Thyroid gland (tissue), 4 donors: ENCODE measurements at regions not wholly inside any gene's neighbourhood (a gene's known extent, or its start where the extent isn't known, plus 50 kb on each side); places are given as distances from the start of the nearest gene placed in this dataset.

Experiments
- DNase-seq, 2 donors: peaks; one replicate each; pipeline ENCODE4 v3.0.0-alpha.2; 2019
- H3K27ac ChIP-seq, 3 donors: fragments of 200-600 bp; sonication (generic); 1 replicate in 2 of 3; 2 replicates in 1 of 3; pipeline ENCODE4 v1.5.1; 2016 to 2019; ENCODE audit warnings: mild to moderate bottlenecking in 1 of 3, moderate library complexity in 1 of 3
- H3K27me3 ChIP-seq: fragments of 200-600 bp; sonication (generic); one replicate; pipeline ENCODE4 v1.5.1; 2019
- H3K36me3 ChIP-seq, 2 donors: fragments of 200-600 bp; sonication (generic); one replicate each; pipeline ENCODE4 v1.5.1; 2016 to 2019
- H3K4me1 ChIP-seq, 2 donors: fragments of 200-600 bp; sonication (generic); one replicate each; pipeline ENCODE4 v1.5.1; 2017 to 2019
- H3K4me3 ChIP-seq, 3 donors: fragments of 200-600 bp; sonication (generic); replicated peaks in 1 of 3; 1 replicate in 2 of 3; 2 replicates in 1 of 3; pipeline ENCODE4 v1.5.1; 2016; ENCODE audit warnings: mild to moderate bottlenecking in 1 of 3
- H3K9me3 ChIP-seq: fragments of 200-600 bp; sonication (generic); one replicate; pipeline ENCODE4 v1.5.1; 2017
- POLR2A ChIP-seq, 2 donors: fragments of 450-650 bp; IDR thresholded peaks; one replicate each; pipeline ENCODE4 v1.6.1; 2017; ENCODE audit warnings: antibody characterized with exemption in 2 of 2, mild to moderate bottlenecking in 2 of 2, moderate library complexity in 1 of 2
- WGBS, 2 donors: methylation state at CpG; one replicate each; pipeline ENCODE4 v1.1.5; 2017; 5-methylcytosine and 5-hydroxymethylcytosine counted together
- intact Hi-C: fragments of 100-400 bp; cut with DNase I; formaldehyde crosslinking; loops from one replicate; pipeline ENCODE4 v1.15.1; 2023
- TF ChIP-seq, protein P1 (sequence below), 6 experiments: fragments of 200-600 bp in 3 of 6; fragments of 450-650 bp in 3 of 6; sonication (generic) in 3 of 6; IDR thresholded peaks; one replicate each; pipeline ENCODE4 v1.5.1; 2016 to 2019; ENCODE audit warnings: antibody characterized with exemption in 6 of 6, mild to moderate bottlenecking in 2 of 6, inconsistent platforms in 1 of 6, moderate library complexity in 1 of 6

DNA sequence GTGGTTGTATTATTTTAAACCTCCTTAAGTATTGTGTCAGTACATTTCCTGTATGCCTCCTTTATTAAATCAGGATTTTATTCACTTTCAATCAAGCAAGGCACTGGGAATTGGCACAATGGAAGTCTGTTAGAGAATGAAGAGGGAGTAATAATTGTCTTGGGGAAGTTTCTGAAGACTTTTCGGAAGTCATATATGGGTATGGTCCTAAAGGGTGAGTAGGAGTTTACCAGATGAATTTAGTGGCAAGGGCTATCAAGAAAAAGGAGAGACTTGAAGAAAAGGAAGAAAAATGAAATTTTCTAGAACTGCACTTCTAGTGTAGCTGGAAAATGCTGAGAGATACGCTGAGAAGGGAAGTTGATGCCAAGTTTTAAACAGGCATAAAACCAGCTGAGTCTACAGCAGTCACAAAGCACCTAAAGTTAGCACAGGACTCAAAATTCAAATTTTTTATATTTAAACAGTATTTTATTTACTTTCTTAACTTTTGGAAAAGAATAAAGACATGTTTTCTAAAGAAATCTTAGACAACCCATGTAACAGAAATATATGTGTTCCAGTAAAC, 184.9 kb downstream of the SMC2 start:
- WGBS, 2 donors: 63 to 75% methylated on average over 2 of the region's 2 CpGs
- intact Hi-C loops: no loop called here
- no peak for TF ChIP-seq POLR2A (IDR thresholded peaks at IDR 0.05)
- TF ChIP-seq, protein P1, sequence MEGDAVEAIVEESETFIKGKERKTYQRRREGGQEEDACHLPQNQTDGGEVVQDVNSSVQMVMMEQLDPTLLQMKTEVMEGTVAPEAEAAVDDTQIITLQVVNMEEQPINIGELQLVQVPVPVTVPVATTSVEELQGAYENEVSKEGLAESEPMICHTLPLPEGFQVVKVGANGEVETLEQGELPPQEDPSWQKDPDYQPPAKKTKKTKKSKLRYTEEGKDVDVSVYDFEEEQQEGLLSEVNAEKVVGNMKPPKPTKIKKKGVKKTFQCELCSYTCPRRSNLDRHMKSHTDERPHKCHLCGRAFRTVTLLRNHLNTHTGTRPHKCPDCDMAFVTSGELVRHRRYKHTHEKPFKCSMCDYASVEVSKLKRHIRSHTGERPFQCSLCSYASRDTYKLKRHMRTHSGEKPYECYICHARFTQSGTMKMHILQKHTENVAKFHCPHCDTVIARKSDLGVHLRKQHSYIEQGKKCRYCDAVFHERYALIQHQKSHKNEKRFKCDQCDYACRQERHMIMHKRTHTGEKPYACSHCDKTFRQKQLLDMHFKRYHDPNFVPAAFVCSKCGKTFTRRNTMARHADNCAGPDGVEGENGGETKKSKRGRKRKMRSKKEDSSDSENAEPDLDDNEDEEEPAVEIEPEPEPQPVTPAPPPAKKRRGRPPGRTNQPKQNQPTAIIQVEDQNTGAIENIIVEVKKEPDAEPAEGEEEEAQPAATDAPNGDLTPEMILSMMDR (IDR thresholded peaks at IDR 0.05): no peak
- H3K9me3 ChIP-seq: no peaks in the 10 kb centered on the region
- H3K4me1 ChIP-seq: peaks cover 8 to 11% of the 10 kb centered on the region in 2 donors
- DNase-seq: no peak
- H3K36me3 ChIP-seq: no peaks in the 10 kb centered on the region
- H3K27ac ChIP-seq: peak overlapping the region in 1 of 3 donors; percentile 50
- H3K27me3 ChIP-seq: no peaks in the 10 kb centered on the region
- no peak overlapping the region for H3K4me3 ChIP-seq

DNA sequence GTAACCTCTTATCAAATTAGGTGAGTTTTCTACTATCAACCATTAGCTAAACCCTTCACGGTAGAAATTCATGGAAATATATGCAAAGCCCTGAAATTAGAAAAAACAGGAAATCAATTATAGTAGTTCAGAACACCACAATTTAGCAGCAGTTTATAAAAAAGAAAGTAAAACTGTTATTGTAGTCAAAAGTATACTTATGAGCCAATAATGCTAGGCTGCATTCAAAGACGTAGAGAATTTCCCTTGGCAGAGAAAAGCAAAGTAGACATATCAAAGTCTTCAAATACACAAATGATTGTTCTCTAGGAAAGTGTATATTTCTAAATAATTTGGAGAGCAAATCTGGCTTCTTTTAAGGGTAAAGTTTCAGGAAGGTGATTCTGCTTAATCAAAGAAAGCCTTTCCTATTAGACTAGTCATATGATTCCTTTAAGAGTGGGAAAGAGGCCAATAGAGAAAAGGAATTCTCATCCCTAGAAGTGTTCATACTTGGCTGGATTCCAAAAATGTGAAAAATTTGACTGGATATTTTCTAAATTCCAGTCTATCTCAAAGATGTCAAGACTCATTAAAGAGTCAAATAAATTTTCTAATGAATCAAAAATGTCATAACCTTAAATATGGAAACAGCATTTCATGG, 185.5 kb downstream of the SMC2 start:
- intact Hi-C loops: no loop called here
- Histone ChIP-seq H3K27ac (peak overlapping the region in 2 of 3 donors; percentile 50 to 52), H3K9me3 (no peaks in the 10 kb centered on the region), H3K36me3 (no peaks in the 10 kb centered on the region), H3K4me1 (peaks cover 8 to 11% of the 10 kb centered on the region in 2 donors), H3K4me3 (no peak overlapping the region), H3K27me3 (no peaks in the 10 kb centered on the region)
- DNase-seq: no peak
- TF ChIP-seq, protein P1 (IDR thresholded peaks at IDR 0.05): no peak
- no peak for TF ChIP-seq POLR2A (IDR thresholded peaks at IDR 0.05)
- 28 to 37% methylated on average over 2 of the region's 2 CpGs for WGBS, 2 donors

DNA sequence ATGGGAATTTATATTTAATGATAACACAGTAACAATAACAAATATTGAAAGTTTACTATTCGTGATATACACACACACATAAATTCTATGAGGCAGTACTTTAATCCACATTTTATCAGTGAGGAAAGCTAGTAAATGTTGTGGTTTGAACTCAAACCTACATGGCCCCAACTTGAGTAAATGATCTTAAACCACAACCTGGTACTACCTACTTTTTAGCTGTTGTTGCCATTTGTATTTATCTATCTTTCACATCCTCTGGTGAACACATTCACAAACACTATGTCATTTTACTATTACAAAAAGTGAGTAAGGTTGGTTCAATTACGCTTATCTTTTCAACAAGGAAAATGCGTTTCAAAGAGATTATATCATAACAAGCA, 186.1 kb downstream of the SMC2 start:
- Histone ChIP-seq H3K4me3 (no peak overlapping the region), H3K36me3 (no peaks in the 10 kb centered on the region), H3K27me3 (no peaks in the 10 kb centered on the region), H3K4me1 (peaks cover 8 to 11% of the 10 kb centered on the region in 2 donors), H3K9me3 (no peaks in the 10 kb centered on the region), H3K27ac (peak overlapping the region; percentile 31 to 52 (median 50))
- TF ChIP-seq, protein P1 (IDR thresholded peaks at IDR 0.05): no peak
- no peak for TF ChIP-seq POLR2A (IDR thresholded peaks at IDR 0.05)
- DNase-seq: no peak
- WGBS, 2 donors: 53 to 57% methylated on average over 3 of the region's 3 CpGs
- intact Hi-C loops: no loop called here

DNA sequence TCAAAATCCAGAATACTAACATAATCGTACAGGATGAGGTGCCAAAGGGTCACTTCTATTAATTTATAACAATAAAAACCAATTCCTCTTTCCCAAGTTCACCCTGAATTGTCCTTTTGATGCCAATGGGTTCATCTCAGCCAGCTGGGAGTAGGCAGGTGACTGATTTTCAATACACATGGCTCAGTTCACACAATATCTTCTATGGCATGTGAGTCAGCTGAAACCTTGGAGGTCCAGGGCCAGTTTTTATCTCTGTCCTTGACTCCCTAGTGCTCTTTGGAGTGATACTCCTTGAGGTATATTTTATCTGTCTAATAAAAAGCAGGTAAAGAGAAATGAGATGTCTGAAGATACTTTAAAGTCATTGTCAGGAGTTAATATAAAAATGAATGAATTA, 186.6 kb downstream of the SMC2 start:
- intact Hi-C loops: no loop called here
- 26 to 31% methylated on average over 1 of the region's 1 CpG for WGBS, 2 donors

DNA sequence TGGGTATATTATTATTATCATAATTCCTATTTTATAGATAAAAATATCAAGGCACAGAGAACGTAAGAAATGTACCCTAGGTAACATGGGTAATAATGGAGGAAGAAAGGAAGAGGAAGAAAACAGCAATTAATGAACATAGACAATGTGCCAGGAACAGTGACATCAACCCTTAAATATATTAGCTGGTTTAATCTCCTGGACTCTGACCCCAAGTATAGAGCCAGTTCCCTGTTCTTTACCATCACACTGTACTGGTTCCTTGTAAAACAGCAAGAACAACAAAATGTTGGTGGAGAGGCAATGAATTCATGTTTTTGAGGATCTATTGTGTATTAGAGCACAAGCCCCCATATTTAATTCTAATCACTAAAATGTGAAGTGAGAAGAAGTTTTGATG, 192.1 kb downstream of the SMC2 start:
- Histone ChIP-seq H3K27ac (no peak overlapping the region), H3K36me3 (no peaks in the 10 kb centered on the region)
- no peak for DNase-seq

More for the DNA sequence above, 186.6 kb downstream of the SMC2 start:
- peaks cover 8 to 11% of the 10 kb centered on the region in 2 donors for H3K4me1 ChIP-seq
- no peaks in the 10 kb centered on the region for H3K27me3 ChIP-seq
- H3K9me3 ChIP-seq: no peaks in the 10 kb centered on the region
- H3K4me3 ChIP-seq: no peak overlapping the region
- H3K36me3 ChIP-seq: no peaks in the 10 kb centered on the region
- H3K27ac ChIP-seq: peak overlapping the region; percentile 26 to 52 (median 31)
- DNase-seq: no peak
- no peak for TF ChIP-seq POLR2A (IDR thresholded peaks at IDR 0.05)
- TF ChIP-seq, protein P1 (IDR thresholded peaks at IDR 0.05): no peak

More for the DNA sequence above, 192.1 kb downstream of the SMC2 start:
- H3K27me3 ChIP-seq: no peaks in the 10 kb centered on the region
- H3K9me3 ChIP-seq: no peaks in the 10 kb centered on the region
- no peaks in the 10 kb centered on the region for H3K4me1 ChIP-seq
- 77 to 90% methylated on average over 1 of the region's 1 CpG for WGBS, 2 donors
- no peak for TF ChIP-seq POLR2A (IDR thresholded peaks at IDR 0.05)
- TF ChIP-seq, protein P1 (IDR thresholded peaks at IDR 0.05): no peak
- no peak overlapping the region for H3K4me3 ChIP-seq
- intact Hi-C loops: no loop called here
